Osteocyte (in vitro differentiated cells): ENCODE measurements at regions not wholly inside any gene's neighbourhood (a gene's known extent, or its start where the extent isn't known, plus 50 kb on each side); places are given as distances from the start of the nearest gene placed in this dataset.
A peak's percentile ranks its signal among the peaks of the same experiment; 100 is the strongest.

Experiments used
- DNase-seq: peaks from one replicate; pipeline ENCODE4 v3.0.0; 2021; ENCODE audit warnings: mixed read lengths; ENCODE audit not compliant: unreplicated experiment; ENCODE audit errors: extremely low spot score
- H3K27ac Mint-ChIP-seq: one replicate; pipeline ENCODE4 v1.8.0; 2021; ENCODE audit warnings: mild to moderate bottlenecking, mixed read lengths; ENCODE audit not compliant: unreplicated experiment
- H3K27me3 Mint-ChIP-seq: one replicate; pipeline ENCODE4 v1.8.0; 2021; ENCODE audit warnings: mixed read lengths; ENCODE audit not compliant: unreplicated experiment
- H3K36me3 Mint-ChIP-seq: one replicate; pipeline ENCODE4 v1.8.0; 2021; ENCODE audit warnings: mixed read lengths; ENCODE audit not compliant: unreplicated experiment
- H3K4me1 Mint-ChIP-seq: one replicate; pipeline ENCODE4 v1.8.0; 2021; ENCODE audit warnings: mixed read lengths; ENCODE audit not compliant: unreplicated experiment
- H3K4me3 Mint-ChIP-seq: one replicate; pipeline ENCODE4 v1.8.0; 2021; ENCODE audit warnings: mild to moderate bottlenecking, moderate library complexity, mixed read lengths; ENCODE audit not compliant: unreplicated experiment
- H3K9me3 Mint-ChIP-seq: one replicate; pipeline ENCODE4 v1.8.0; 2021; ENCODE audit warnings: mixed read lengths; ENCODE audit not compliant: unreplicated experiment
- TF ChIP-seq, protein P1 (sequence below): fragments of 200-600 bp; sonication (generic); IDR thresholded peaks from 2 replicates; pipeline ENCODE4 v1.5.0; 2021; ENCODE audit warnings: antibody characterized with exemption, mild to moderate bottlenecking, moderate library complexity

GRCh38 chr16:65716737-65717700, 595.2 kb upstream of the CDH11 start:
- H3K27me3 Mint-ChIP-seq = peaks cover 43% of the 10 kb centered on the region
- H3K4me1 Mint-ChIP-seq = no peaks in the 10 kb centered on the region
- H3K4me3 Mint-ChIP-seq = no peak overlapping the region
- H3K36me3 Mint-ChIP-seq = no peaks in the 10 kb centered on the region
- TF ChIP-seq, protein P1, sequence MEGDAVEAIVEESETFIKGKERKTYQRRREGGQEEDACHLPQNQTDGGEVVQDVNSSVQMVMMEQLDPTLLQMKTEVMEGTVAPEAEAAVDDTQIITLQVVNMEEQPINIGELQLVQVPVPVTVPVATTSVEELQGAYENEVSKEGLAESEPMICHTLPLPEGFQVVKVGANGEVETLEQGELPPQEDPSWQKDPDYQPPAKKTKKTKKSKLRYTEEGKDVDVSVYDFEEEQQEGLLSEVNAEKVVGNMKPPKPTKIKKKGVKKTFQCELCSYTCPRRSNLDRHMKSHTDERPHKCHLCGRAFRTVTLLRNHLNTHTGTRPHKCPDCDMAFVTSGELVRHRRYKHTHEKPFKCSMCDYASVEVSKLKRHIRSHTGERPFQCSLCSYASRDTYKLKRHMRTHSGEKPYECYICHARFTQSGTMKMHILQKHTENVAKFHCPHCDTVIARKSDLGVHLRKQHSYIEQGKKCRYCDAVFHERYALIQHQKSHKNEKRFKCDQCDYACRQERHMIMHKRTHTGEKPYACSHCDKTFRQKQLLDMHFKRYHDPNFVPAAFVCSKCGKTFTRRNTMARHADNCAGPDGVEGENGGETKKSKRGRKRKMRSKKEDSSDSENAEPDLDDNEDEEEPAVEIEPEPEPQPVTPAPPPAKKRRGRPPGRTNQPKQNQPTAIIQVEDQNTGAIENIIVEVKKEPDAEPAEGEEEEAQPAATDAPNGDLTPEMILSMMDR = no peak
- no peak for DNase-seq
- no peak overlapping the region for H3K27ac Mint-ChIP-seq
- H3K9me3 Mint-ChIP-seq = no peaks in the 10 kb centered on the region

GRCh38 chr16:65713181-65713808, 591.4 kb upstream of the CDH11 start:
- H3K36me3 Mint-ChIP-seq = no peaks in the 10 kb centered on the region
- H3K4me1 Mint-ChIP-seq = peaks cover 4% of the 10 kb centered on the region
- TF ChIP-seq, protein P1 = no peak
- H3K9me3 Mint-ChIP-seq = no peaks in the 10 kb centered on the region
- DNase-seq = no peak
- no peak overlapping the region for H3K4me3 Mint-ChIP-seq
- H3K27ac Mint-ChIP-seq = no peak overlapping the region
- peaks cover 39% of the 10 kb centered on the region for H3K27me3 Mint-ChIP-seq

- H3K9me3 Mint-ChIP-seq = no peaks in the 10 kb centered on the region
- no peak for DNase-seq
Measured at GRCh38 chr16:65710107-65710506, 588.2 kb upstream of the CDH11 start.

DNA sequence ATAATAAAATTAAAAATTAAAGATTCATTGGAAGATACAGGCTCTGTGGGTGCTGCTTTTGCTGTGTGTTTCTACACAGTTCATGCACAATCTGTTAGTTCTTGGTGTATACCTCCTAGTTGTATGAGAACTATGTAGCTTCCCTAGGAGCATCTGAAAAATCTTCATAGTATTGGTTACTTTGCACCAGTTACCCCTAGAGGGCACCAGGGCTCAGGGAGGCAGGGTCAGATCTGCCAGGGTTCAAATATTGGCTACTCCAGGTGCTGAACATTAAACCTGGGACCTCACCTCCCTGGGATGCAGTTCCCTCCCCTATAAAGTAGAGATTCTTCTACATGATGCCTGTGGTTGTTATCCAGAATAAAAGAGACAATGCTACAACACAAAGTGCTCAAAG, 583.0 kb upstream of the CDH11 start:
- no peak for DNase-seq
- Mint-ChIP-seq H3K27me3 (peaks cover 4% of the 10 kb centered on the region), H3K4me3 (no peak overlapping the region), H3K27ac (no peak overlapping the region), H3K4me1 (peaks cover 17% of the 10 kb centered on the region), H3K36me3 (no peaks in the 10 kb centered on the region), H3K9me3 (no peaks in the 10 kb centered on the region)
- TF ChIP-seq, protein P1 = peak; percentile 33

More at GRCh38 chr16:65710107-65710506, 588.2 kb upstream of the CDH11 start:
- no peak overlapping the region for H3K27ac Mint-ChIP-seq
- TF ChIP-seq, protein P1 = no peak
- peaks cover 4% of the 10 kb centered on the region for H3K4me1 Mint-ChIP-seq
- H3K36me3 Mint-ChIP-seq = no peaks in the 10 kb centered on the region
- H3K4me3 Mint-ChIP-seq = no peak overlapping the region
- H3K27me3 Mint-ChIP-seq = peaks cover 13% of the 10 kb centered on the region
